ENCODE measurements at regions not wholly inside any gene's neighbourhood (a gene's known extent, or its start where the extent isn't known, plus 50 kb on each side); places are given as distances from the start of the nearest gene placed in this dataset.

DNA sequence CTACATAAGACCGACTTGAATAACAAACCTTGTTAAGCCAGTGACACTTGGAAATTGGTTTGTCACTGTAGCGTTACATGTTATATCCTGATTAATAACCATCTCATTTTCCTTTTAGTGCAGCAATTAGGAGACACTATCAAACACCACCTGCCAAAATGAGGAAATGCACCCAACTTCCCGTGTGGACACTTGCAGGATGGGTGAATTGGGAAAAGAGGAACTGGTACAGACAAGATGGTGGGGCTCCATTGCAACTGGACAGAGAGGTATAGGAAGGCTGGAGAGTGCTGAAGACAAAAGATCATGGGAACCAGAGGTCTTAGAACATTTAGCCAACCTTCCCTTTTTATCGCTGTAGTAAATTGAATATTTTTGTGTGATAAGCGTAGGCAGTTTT, 816.3 kb upstream of the HS6ST1 start:
- TF ChIP-seq, protein P1, sequence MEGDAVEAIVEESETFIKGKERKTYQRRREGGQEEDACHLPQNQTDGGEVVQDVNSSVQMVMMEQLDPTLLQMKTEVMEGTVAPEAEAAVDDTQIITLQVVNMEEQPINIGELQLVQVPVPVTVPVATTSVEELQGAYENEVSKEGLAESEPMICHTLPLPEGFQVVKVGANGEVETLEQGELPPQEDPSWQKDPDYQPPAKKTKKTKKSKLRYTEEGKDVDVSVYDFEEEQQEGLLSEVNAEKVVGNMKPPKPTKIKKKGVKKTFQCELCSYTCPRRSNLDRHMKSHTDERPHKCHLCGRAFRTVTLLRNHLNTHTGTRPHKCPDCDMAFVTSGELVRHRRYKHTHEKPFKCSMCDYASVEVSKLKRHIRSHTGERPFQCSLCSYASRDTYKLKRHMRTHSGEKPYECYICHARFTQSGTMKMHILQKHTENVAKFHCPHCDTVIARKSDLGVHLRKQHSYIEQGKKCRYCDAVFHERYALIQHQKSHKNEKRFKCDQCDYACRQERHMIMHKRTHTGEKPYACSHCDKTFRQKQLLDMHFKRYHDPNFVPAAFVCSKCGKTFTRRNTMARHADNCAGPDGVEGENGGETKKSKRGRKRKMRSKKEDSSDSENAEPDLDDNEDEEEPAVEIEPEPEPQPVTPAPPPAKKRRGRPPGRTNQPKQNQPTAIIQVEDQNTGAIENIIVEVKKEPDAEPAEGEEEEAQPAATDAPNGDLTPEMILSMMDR (conservative IDR thresholded peaks at IDR 0.05; ENCODE audit: low read depth, low read length) = no peak
- TF ChIP-seq EZH2phosphoT487 (IDR thresholded peaks at IDR 0.05; ENCODE audit: borderline replicate concordance, low read length) = no peak
